ENCODE measurements at regions not wholly inside any gene's neighbourhood (a gene's known extent, or its start where the extent isn't known, plus 50 kb on each side); places are given as distances from the start of the nearest gene placed in this dataset.

GRCh38 chr4:11281720-11282119 lies 147.0 kb downstream of the HS3ST1 start:
- DNase-seq = no peak
- in situ Hi-C loops (cut with MboI; ENCODE audit: low pct_unique_long_range_greater_than_20kb, low sequenced_read_pairs) = no loop called here

GRCh38 chr4:11271263-11271662 lies 157.4 kb downstream of the HS3ST1 start:
- in situ Hi-C loops (cut with MboI; ENCODE audit: low pct_unique_long_range_greater_than_20kb, low sequenced_read_pairs) = no loop called here
- DNase-seq = no peak

GRCh38 chr4:11268149-11268548 lies 160.5 kb downstream of the HS3ST1 start:
- no peak for DNase-seq
- in situ Hi-C loops (cut with MboI; ENCODE audit: low pct_unique_long_range_greater_than_20kb, low sequenced_read_pairs) = no loop called here

GRCh38 chr4:11264841-11265240 lies 163.9 kb downstream of the HS3ST1 start:
- DNase-seq = no peak
- in situ Hi-C loops (cut with MboI; ENCODE audit: low pct_unique_long_range_greater_than_20kb, low sequenced_read_pairs) = no loop called here

GRCh38 chr4:11264346-11264745 lies 164.3 kb downstream of the HS3ST1 start:
- no peak for DNase-seq
- in situ Hi-C loops (cut with MboI; ENCODE audit: low pct_unique_long_range_greater_than_20kb, low sequenced_read_pairs) = no loop called here

- in situ Hi-C loops (cut with MboI; ENCODE audit: low pct_unique_long_range_greater_than_20kb, low sequenced_read_pairs) = no loop called here
These were observed 165.5 kb downstream of the HS3ST1 start for GRCh38 chr4:11263208-11263607.

GRCh38 chr4:11261066-11261850 lies 167.4 kb downstream of the HS3ST1 start:
- in situ Hi-C loops (cut with MboI; ENCODE audit: low pct_unique_long_range_greater_than_20kb, low sequenced_read_pairs) = no loop called here
- no peak for DNase-seq

More at GRCh38 chr4:11263208-11263607, 165.5 kb downstream of the HS3ST1 start:
- no peak for DNase-seq

GRCh38 chr4:11259837-11260236 lies 168.9 kb downstream of the HS3ST1 start:
- in situ Hi-C loops (cut with MboI; ENCODE audit: low pct_unique_long_range_greater_than_20kb, low sequenced_read_pairs) = no loop called here
- no peak for DNase-seq

- DNase-seq = no peak
- in situ Hi-C loops (cut with MboI; ENCODE audit: low pct_unique_long_range_greater_than_20kb, low sequenced_read_pairs) = no loop called here
These were observed 176.5 kb downstream of the HS3ST1 start for GRCh38 chr4:11252149-11252548.

- in situ Hi-C loops (cut with MboI; ENCODE audit: low pct_unique_long_range_greater_than_20kb, low sequenced_read_pairs) = no loop called here
- DNase-seq = no peak
These were observed 178.2 kb downstream of the HS3ST1 start for GRCh38 chr4:11250510-11250909.

GRCh38 chr4:11232015-11232414 lies 196.7 kb downstream of the HS3ST1 start:
- no peak for DNase-seq
- in situ Hi-C loops (cut with MboI; ENCODE audit: low pct_unique_long_range_greater_than_20kb, low sequenced_read_pairs) = no loop called here

- DNase-seq = no peak
- in situ Hi-C loops (cut with MboI; ENCODE audit: low pct_unique_long_range_greater_than_20kb, low sequenced_read_pairs) = no loop called here
These were observed 197.8 kb downstream of the HS3ST1 start for GRCh38 chr4:11230866-11231265.

GRCh38 chr4:11228530-11228929 lies 200.2 kb downstream of the HS3ST1 start:
- DNase-seq = no peak
- in situ Hi-C loops (cut with MboI; ENCODE audit: low pct_unique_long_range_greater_than_20kb, low sequenced_read_pairs) = no loop called here

- DNase-seq = no peak
- in situ Hi-C loops (cut with MboI; ENCODE audit: low pct_unique_long_range_greater_than_20kb, low sequenced_read_pairs) = no loop called here
These were observed 205.4 kb downstream of the HS3ST1 start for GRCh38 chr4:11223311-11223710.

GRCh38 chr4:11218692-11219091 lies 210.0 kb downstream of the HS3ST1 start:
- no peak for DNase-seq

GRCh38 chr4:11216520-11216919 lies 212.2 kb downstream of the HS3ST1 start:
- in situ Hi-C loops (cut with MboI; ENCODE audit: low pct_unique_long_range_greater_than_20kb, low sequenced_read_pairs) = no loop called here
- DNase-seq = no peak

More at GRCh38 chr4:11218692-11219091, 210.0 kb downstream of the HS3ST1 start:
- in situ Hi-C loops (cut with MboI; ENCODE audit: low pct_unique_long_range_greater_than_20kb, low sequenced_read_pairs) = no loop called here

- in situ Hi-C loops (cut with MboI; ENCODE audit: low pct_unique_long_range_greater_than_20kb, low sequenced_read_pairs) = no loop called here
These were observed 214.4 kb downstream of the HS3ST1 start for GRCh38 chr4:11214281-11214680.

GRCh38 chr4:11209826-11210225 lies 218.9 kb downstream of the HS3ST1 start:
- in situ Hi-C loops (cut with MboI; ENCODE audit: low pct_unique_long_range_greater_than_20kb, low sequenced_read_pairs) = no loop called here
- DNase-seq = no peak

More at GRCh38 chr4:11214281-11214680, 214.4 kb downstream of the HS3ST1 start:
- DNase-seq = no peak

- DNase-seq = no peak
- in situ Hi-C loops (cut with MboI; ENCODE audit: low pct_unique_long_range_greater_than_20kb, low sequenced_read_pairs) = no loop called here
These were observed 227.4 kb downstream of the HS3ST1 start for GRCh38 chr4:11201256-11201655.

- in situ Hi-C loops (cut with MboI; ENCODE audit: low pct_unique_long_range_greater_than_20kb, low sequenced_read_pairs) = no loop called here
- DNase-seq = no peak
These were observed 230.0 kb downstream of the HS3ST1 start for GRCh38 chr4:11198516-11199305.

Measured in KBM-7 (cell line).